ENCODE measurements at regions not wholly inside any gene's neighbourhood (a gene's known extent, or its start where the extent isn't known, plus 50 kb on each side); places are given as distances from the start of the nearest gene placed in this dataset.

DNA sequence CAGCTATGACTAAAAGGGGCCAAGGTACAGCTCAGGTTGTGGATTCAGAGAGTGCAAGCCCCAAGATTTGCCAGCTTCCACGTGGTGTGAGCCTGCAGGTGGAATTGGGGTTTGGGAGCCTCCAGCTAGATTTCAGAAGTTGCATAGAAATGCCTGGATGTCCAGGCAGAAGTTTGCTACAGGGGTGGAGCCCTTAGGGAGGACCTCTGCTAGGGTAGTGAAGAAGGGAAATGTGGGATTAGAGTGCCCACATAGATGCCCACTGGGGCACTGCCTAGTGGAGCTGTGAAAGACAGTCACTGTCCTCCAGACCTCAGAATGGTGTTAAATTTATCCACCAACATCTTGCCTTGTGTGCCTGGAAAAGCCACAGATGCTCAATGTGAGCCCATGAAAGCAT, 255.1 kb downstream of the BMP2 start (continued):
- TF ChIP-seq, protein P1, sequence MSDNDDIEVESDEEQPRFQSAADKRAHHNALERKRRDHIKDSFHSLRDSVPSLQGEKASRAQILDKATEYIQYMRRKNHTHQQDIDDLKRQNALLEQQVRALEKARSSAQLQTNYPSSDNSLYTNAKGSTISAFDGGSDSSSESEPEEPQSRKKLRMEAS (IDR thresholded peaks at IDR 0.05; ENCODE audit: low read depth), result no peak
- TF ChIP-seq RCOR1 (IDR thresholded peaks at IDR 0.05; ENCODE audit: low read length), result no peak
- no peak for TF ChIP-seq EP300 (IDR thresholded peaks at IDR 0.05; ENCODE audit: borderline replicate concordance in 1 of 2, low read depth in 1 of 2, low read length in 1 of 2)

DNA sequence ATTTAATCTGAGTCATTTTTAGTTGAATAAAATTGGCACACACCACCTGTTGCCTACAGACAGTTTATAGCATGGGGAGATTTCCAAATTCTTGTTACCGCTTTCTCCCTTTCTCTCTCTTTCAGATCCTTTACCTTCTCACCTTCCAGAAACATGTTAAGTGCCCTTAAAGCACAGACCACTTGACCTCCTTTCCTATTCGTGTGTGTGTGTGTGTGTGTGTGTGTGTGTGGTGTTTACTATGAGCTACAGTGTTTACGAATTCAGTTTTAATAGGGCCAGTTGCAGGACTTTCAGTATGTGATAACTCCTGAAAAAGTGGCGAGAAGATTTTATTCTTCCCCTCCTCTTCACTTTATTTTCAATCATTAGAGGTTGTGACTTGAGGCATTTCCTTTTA, 258.1 kb downstream of the BMP2 start:
- ChIA-PET POLR2A (no interaction called here), CTCF (no interaction called here)
- no peaks in the 10 kb centered on the region for H3K9me2 ChIP-seq
- DNase-seq, result no peak
- TF ChIP-seq, protein P2, sequence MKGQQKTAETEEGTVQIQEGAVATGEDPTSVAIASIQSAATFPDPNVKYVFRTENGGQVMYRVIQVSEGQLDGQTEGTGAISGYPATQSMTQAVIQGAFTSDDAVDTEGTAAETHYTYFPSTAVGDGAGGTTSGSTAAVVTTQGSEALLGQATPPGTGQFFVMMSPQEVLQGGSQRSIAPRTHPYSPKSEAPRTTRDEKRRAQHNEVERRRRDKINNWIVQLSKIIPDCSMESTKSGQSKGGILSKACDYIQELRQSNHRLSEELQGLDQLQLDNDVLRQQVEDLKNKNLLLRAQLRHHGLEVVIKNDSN (IDR thresholded peaks at IDR 0.05; ENCODE audit: borderline replicate concordance, low read depth), result no peak
- TF ChIP-seq SMC3 (IDR thresholded peaks at IDR 0.05; ENCODE audit: low read depth, low read length) (no peak), EZH2phosphoT487 (IDR thresholded peaks at IDR 0.05; ENCODE audit: borderline replicate concordance, low read depth) (no peak), RFX5 (IDR thresholded peaks at IDR 0.05; ENCODE audit: low read length) (no peak), TAF1 (IDR thresholded peaks at IDR 0.05; ENCODE audit: borderline replicate concordance, low read depth, low read length) (no peak), SIN3A (IDR thresholded peaks at IDR 0.05; ENCODE audit: borderline replicate concordance, low read depth, low read length) (no peak), CHD2 (IDR thresholded peaks at IDR 0.05; ENCODE audit: low read length, partially characterized antibody) (no peak), TCF12 (IDR thresholded peaks at IDR 0.05) (no peak), ELF1 (IDR thresholded peaks at IDR 0.05) (no peak), TEAD4 (IDR thresholded peaks at IDR 0.05; ENCODE audit: borderline replicate concordance, insufficient read depth) (no peak), YY1 (IDR thresholded peaks at IDR 0.05; ENCODE audit: low read depth) (no peak), JUND (IDR thresholded peaks at IDR 0.05) (no peak)
- TF ChIP-seq, protein P3, sequence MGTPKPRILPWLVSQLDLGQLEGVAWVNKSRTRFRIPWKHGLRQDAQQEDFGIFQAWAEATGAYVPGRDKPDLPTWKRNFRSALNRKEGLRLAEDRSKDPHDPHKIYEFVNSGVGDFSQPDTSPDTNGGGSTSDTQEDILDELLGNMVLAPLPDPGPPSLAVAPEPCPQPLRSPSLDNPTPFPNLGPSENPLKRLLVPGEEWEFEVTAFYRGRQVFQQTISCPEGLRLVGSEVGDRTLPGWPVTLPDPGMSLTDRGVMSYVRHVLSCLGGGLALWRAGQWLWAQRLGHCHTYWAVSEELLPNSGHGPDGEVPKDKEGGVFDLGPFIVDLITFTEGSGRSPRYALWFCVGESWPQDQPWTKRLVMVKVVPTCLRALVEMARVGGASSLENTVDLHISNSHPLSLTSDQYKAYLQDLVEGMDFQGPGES (IDR thresholded peaks at IDR 0.05; ENCODE audit: low read depth, low read length), result no peak
- no peaks in the 10 kb centered on the region for H3K36me3 ChIP-seq (replicated peaks in 1 of 2; ENCODE audit: control insufficient read depth in 1 of 2, insufficient read depth in 2 of 2, low read length in 1 of 2)
- no peaks in the 10 kb centered on the region for H3K4me1 ChIP-seq (ENCODE audit: control insufficient read depth in 1 of 2, insufficient read depth in 2 of 2, low read depth in 1 of 2, low read length in 1 of 2)
- 14% methylated on average over 4 of the region's 4 CpGs for WGBS (ENCODE audit: low lambda C conversion rate)
- H2AFZ ChIP-seq (ENCODE audit: low read depth), result no peak overlapping the region
- no peaks in the 10 kb centered on the region for H3F3A ChIP-seq (replicated peaks; ENCODE audit: insufficient read depth)
- no peaks in the 10 kb centered on the region for H3K79me2 ChIP-seq (ENCODE audit: insufficient read depth)
- H3K27ac ChIP-seq (ENCODE audit: low read depth in 2 of 2, low read length in 1 of 2), result no peak overlapping the region
- H3K9ac ChIP-seq, result no peak overlapping the region
- H4K20me1 ChIP-seq (ENCODE audit: insufficient read depth), result no peaks in the 10 kb centered on the region
- no peaks in the 10 kb centered on the region for H3K9me3 ChIP-seq
- H3K27me3 ChIP-seq (ENCODE audit: insufficient read depth), result no peaks in the 10 kb centered on the region
- no peak overlapping the region for H3K4me2 ChIP-seq
- H3K4me3 ChIP-seq (ENCODE audit: low read depth in 2 of 2, low read length in 1 of 2), result no peak overlapping the region

DNA sequence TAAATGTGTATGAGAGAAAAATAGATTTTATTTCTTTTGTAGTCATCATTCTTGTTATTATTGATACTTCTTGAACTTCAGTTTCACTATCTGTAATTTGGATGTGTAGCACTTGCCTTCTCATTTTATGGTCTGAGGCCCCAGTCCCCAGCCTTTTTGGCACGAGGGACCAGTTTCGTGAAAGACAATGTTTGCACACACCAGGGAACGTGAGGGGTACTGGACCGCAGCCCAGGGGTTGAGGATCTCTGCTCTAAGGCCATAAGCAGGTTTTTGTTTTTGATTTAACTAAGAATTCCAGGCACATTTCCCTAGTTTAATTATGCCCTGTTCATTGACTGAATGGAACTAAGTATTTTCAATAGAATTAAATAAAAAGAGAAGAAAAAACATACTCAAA, 261.5 kb downstream of the BMP2 start:
- Histone ChIP-seq H3K27me3 (ENCODE audit: insufficient read depth) (no peaks in the 10 kb centered on the region), H3K9me3 (no peaks in the 10 kb centered on the region), H3K4me1 (ENCODE audit: control insufficient read depth in 1 of 2, insufficient read depth in 2 of 2, low read depth in 1 of 2, low read length in 1 of 2) (no peaks in the 10 kb centered on the region), H3K4me2 (no peak overlapping the region), H3K36me3 (replicated peaks in 1 of 2; ENCODE audit: control insufficient read depth in 1 of 2, insufficient read depth in 2 of 2, low read length in 1 of 2) (no peaks in the 10 kb centered on the region), H3K4me3 (ENCODE audit: low read depth in 2 of 2, low read length in 1 of 2) (no peak overlapping the region), H3K27ac (ENCODE audit: low read depth in 2 of 2, low read length in 1 of 2) (no peak overlapping the region), H2AFZ (ENCODE audit: low read depth) (no peak overlapping the region), H3F3A (replicated peaks; ENCODE audit: insufficient read depth) (no peaks in the 10 kb centered on the region), H3K9me2 (no peaks in the 10 kb centered on the region), H4K20me1 (ENCODE audit: insufficient read depth) (no peaks in the 10 kb centered on the region), H3K79me2 (ENCODE audit: insufficient read depth) (no peaks in the 10 kb centered on the region), H3K9ac (no peak overlapping the region)
- POLR2A ChIA-PET, result no interaction called here
- CTCF ChIA-PET, result no interaction called here
- no peak for DNase-seq
- 10% methylated on average over 4 of the region's 4 CpGs for WGBS (ENCODE audit: low lambda C conversion rate)
- TF ChIP-seq TEAD4 (IDR thresholded peaks at IDR 0.05; ENCODE audit: borderline replicate concordance, insufficient read depth) (no peak), NFIC (IDR thresholded peaks at IDR 0.05; ENCODE audit: borderline replicate concordance) (no peak), CHD2 (IDR thresholded peaks at IDR 0.05; ENCODE audit: low read length, partially characterized antibody) (no peak), RCOR1 (IDR thresholded peaks at IDR 0.05; ENCODE audit: low read length) (no peak), RXRA (IDR thresholded peaks at IDR 0.05; ENCODE audit: borderline replicate concordance, low read depth) (no peak), NRF1 (IDR thresholded peaks at IDR 0.05; ENCODE audit: low read depth, low read length) (no peak), GATA2 (CRISPR knock-in tag; IDR thresholded peaks at IDR 0.05) (no peak), TCF12 (IDR thresholded peaks at IDR 0.05) (no peak)
